ENCODE measurements at regions not wholly inside any gene's neighbourhood (a gene's known extent, or its start where the extent isn't known, plus 50 kb on each side); places are given as distances from the start of the nearest gene placed in this dataset.

DNA sequence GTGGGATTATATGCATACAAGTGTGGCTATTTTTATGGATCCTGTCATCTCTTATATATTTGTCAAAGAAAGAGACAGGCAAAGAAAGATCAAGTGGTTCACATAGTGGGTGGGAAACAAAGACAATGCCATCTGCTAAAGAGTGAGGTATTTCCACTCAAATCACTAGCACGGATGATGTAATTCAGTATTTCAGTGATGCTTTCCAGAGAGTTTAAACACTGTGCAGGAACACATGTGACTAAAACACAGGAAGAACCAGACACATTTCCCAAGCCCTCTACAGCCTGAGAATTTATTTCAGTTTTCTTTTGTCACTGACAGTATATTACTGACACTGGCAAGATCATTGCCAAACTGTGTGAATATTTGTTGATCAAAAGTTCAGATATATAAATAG is 885.7 kb upstream of the CELF2 start:
- H3K4me2 ChIP-seq (ENCODE audit: low read length) = no peak overlapping the region
- H3K36me3 ChIP-seq (ENCODE audit: insufficient read depth, low read length) = no peaks in the 10 kb centered on the region
- H3F3A ChIP-seq (ENCODE audit: insufficient read depth, low read length) = no peaks in the 10 kb centered on the region
- no peak overlapping the region for H3K4me3 ChIP-seq (ENCODE audit: low read depth, low read length, poor library complexity, severe bottlenecking)
- H3K9me3 ChIP-seq (ENCODE audit: low read length) = no peaks in the 10 kb centered on the region
- no peaks in the 10 kb centered on the region for H3K79me2 ChIP-seq (ENCODE audit: insufficient read depth, low read length)
- no peaks in the 10 kb centered on the region for H3K27me3 ChIP-seq (ENCODE audit: insufficient read depth, low read length)
- no peaks in the 10 kb centered on the region for H3K4me1 ChIP-seq (ENCODE audit: insufficient read depth, low read length, severe bottlenecking)
- H4K20me1 ChIP-seq (ENCODE audit: insufficient read depth, low read length) = no peaks in the 10 kb centered on the region
- no peak overlapping the region for H3K27ac ChIP-seq (ENCODE audit: low read depth, low read length, poor library complexity, severe bottlenecking)
- H2AFZ ChIP-seq (ENCODE audit: low read length) = no peak overlapping the region
- no peak for TF ChIP-seq EZH2 (IDR thresholded peaks at IDR 0.05; ENCODE audit: borderline replicate concordance, low read length)
- TF ChIP-seq, protein P1, sequence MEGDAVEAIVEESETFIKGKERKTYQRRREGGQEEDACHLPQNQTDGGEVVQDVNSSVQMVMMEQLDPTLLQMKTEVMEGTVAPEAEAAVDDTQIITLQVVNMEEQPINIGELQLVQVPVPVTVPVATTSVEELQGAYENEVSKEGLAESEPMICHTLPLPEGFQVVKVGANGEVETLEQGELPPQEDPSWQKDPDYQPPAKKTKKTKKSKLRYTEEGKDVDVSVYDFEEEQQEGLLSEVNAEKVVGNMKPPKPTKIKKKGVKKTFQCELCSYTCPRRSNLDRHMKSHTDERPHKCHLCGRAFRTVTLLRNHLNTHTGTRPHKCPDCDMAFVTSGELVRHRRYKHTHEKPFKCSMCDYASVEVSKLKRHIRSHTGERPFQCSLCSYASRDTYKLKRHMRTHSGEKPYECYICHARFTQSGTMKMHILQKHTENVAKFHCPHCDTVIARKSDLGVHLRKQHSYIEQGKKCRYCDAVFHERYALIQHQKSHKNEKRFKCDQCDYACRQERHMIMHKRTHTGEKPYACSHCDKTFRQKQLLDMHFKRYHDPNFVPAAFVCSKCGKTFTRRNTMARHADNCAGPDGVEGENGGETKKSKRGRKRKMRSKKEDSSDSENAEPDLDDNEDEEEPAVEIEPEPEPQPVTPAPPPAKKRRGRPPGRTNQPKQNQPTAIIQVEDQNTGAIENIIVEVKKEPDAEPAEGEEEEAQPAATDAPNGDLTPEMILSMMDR (IDR thresholded peaks at IDR 0.05; ENCODE audit: low read length) = no peak
- H3K9me2 ChIP-seq (ENCODE audit: low read depth, low read length) = no peaks in the 10 kb centered on the region
- no peak overlapping the region for H3K9ac ChIP-seq (ENCODE audit: low read length)

- Histone ChIP-seq H3F3A (ENCODE audit: insufficient read depth, low read length) (no peaks in the 10 kb centered on the region), H3K4me2 (ENCODE audit: low read length) (no peak overlapping the region), H4K20me1 (ENCODE audit: insufficient read depth, low read length) (no peaks in the 10 kb centered on the region), H3K4me3 (ENCODE audit: low read depth, low read length, poor library complexity, severe bottlenecking) (no peak overlapping the region), H3K27ac (ENCODE audit: low read depth, low read length, poor library complexity, severe bottlenecking) (no peak overlapping the region), H2AFZ (ENCODE audit: low read length) (no peak overlapping the region), H3K9me2 (ENCODE audit: low read depth, low read length) (no peaks in the 10 kb centered on the region), H3K9ac (ENCODE audit: low read length) (no peak overlapping the region), H3K36me3 (ENCODE audit: insufficient read depth, low read length) (no peaks in the 10 kb centered on the region), H3K27me3 (ENCODE audit: insufficient read depth, low read length) (no peaks in the 10 kb centered on the region), H3K4me1 (ENCODE audit: insufficient read depth, low read length, severe bottlenecking) (no peaks in the 10 kb centered on the region), H3K79me2 (ENCODE audit: insufficient read depth, low read length) (no peaks in the 10 kb centered on the region), H3K9me3 (ENCODE audit: low read length) (no peaks in the 10 kb centered on the region)
- TF ChIP-seq, protein P1 (IDR thresholded peaks at IDR 0.05; ENCODE audit: low read length) = no peak
- no peak for TF ChIP-seq EZH2 (IDR thresholded peaks at IDR 0.05; ENCODE audit: borderline replicate concordance, low read length)
These were observed 884.4 kb upstream of the CELF2 start for GRCh38 chr10:10133281-10133680.

- Histone ChIP-seq H3K27me3 (ENCODE audit: insufficient read depth, low read length) (no peaks in the 10 kb centered on the region), H3K9me2 (ENCODE audit: low read depth, low read length) (no peaks in the 10 kb centered on the region), H3K9ac (ENCODE audit: low read length) (no peak overlapping the region), H4K20me1 (ENCODE audit: insufficient read depth, low read length) (no peaks in the 10 kb centered on the region), H3K9me3 (ENCODE audit: low read length) (no peaks in the 10 kb centered on the region), H3K36me3 (ENCODE audit: insufficient read depth, low read length) (no peaks in the 10 kb centered on the region), H3F3A (ENCODE audit: insufficient read depth, low read length) (no peaks in the 10 kb centered on the region), H2AFZ (ENCODE audit: low read length) (no peak overlapping the region), H3K4me3 (ENCODE audit: low read depth, low read length, poor library complexity, severe bottlenecking) (no peak overlapping the region), H3K4me2 (ENCODE audit: low read length) (no peak overlapping the region), H3K79me2 (ENCODE audit: insufficient read depth, low read length) (no peaks in the 10 kb centered on the region), H3K4me1 (ENCODE audit: insufficient read depth, low read length, severe bottlenecking) (no peaks in the 10 kb centered on the region), H3K27ac (ENCODE audit: low read depth, low read length, poor library complexity, severe bottlenecking) (no peak overlapping the region)
- TF ChIP-seq, protein P1 (IDR thresholded peaks at IDR 0.05; ENCODE audit: low read length) = no peak
- no peak for TF ChIP-seq EZH2 (IDR thresholded peaks at IDR 0.05; ENCODE audit: borderline replicate concordance, low read length)
These were observed 879.0 kb upstream of the CELF2 start for GRCh38 chr10:10138685-10139084.
